IMR-90 (cell line): ENCODE measurements at regions not wholly inside any gene's neighbourhood (a gene's known extent, or its start where the extent isn't known, plus 50 kb on each side); places are given as distances from the start of the nearest gene placed in this dataset.

Experiments used
- ATAC-seq: fragments of 200-7000 bp; cut with Tn5 transposase; 2 replicates; pipeline ENCODE4 v1.9.1; 2020; ENCODE audit warnings: low read depth, mild to moderate bottlenecking, moderate library complexity
- BruUV-seq: library from RNA; stranded (reverse); fragments of 400-500 nt; replicated peaks from 2 replicates; lab custom pipeline; 2021; lab: Mats Ljungman, UMichigan
- CTCF ChIA-PET: fragments of 300-600 bp; formaldehyde crosslinking; extraction: SDS; loops from one replicate; lab custom pipeline; 2021; ENCODE audit warnings: antibody characterized with exemption; lab: Yijun Ruan, JAX
- POLR2A ChIA-PET: fragments of 300-600 bp; sonication (Branson Sonifier 250); formaldehyde crosslinking; loops from one replicate; lab custom pipeline; 2022; ENCODE audit warnings: antibody characterized with exemption; ENCODE audit not compliant: unreplicated experiment; lab: Charles Lee
- DNase-seq: peaks from one replicate; pipeline ENCODE4 v3.0.0; 2013
- H2AFZ ChIP-seq: replicated peaks from 2 replicates; pipeline ENCODE3; 2013; ENCODE audit warnings: low read length, mild to moderate bottlenecking; ENCODE audit not compliant: poor library complexity
- H2AK5ac ChIP-seq: 2 replicates; pipeline ENCODE4 v1.6.1; 2013; ENCODE audit warnings: low read depth, low read length, inconsistent platforms
- H2AK9ac ChIP-seq: replicated peaks from 2 replicates; pipeline ENCODE3; 2013; ENCODE audit warnings: mild to moderate bottlenecking, low read depth, low read length, moderate library complexity; ENCODE audit not compliant: poor library complexity
- H2BK120ac ChIP-seq: 2 replicates; pipeline ENCODE4 v1.6.1; 2013; ENCODE audit warnings: low read depth, low read length, inconsistent platforms
- H2BK15ac ChIP-seq: 3 replicates; pipeline ENCODE4 v1.6.1; 2013; ENCODE audit warnings: low read depth, low read length, inconsistent platforms
- H2BK20ac ChIP-seq: 2 replicates; pipeline ENCODE4 v1.6.1; 2013; ENCODE audit warnings: low read depth, mild to moderate bottlenecking, inconsistent platforms, low read length, moderate library complexity
- H2BK5ac ChIP-seq: 2 replicates; pipeline ENCODE4 v1.6.1; 2013; ENCODE audit warnings: mild to moderate bottlenecking, low read depth, low read length, inconsistent platforms; ENCODE audit not compliant: poor library complexity, severe bottlenecking
- H3K14ac ChIP-seq: replicated peaks from 2 replicates; pipeline ENCODE4 v1.6.1; 2013; ENCODE audit warnings: low read depth, low read length, inconsistent platforms
- H3K18ac ChIP-seq: 2 replicates; pipeline ENCODE4 v1.6.1; 2013; ENCODE audit warnings: low read depth, low read length, control low read depth
- H3K23ac ChIP-seq: 2 replicates; pipeline ENCODE4 v1.6.1; 2013; ENCODE audit warnings: low read depth, low read length, inconsistent platforms
- H3K27ac ChIP-seq: 2 replicates; pipeline ENCODE4 v1.5.1; 2013; ENCODE audit warnings: mild to moderate bottlenecking, control low read depth, low read length; ENCODE audit not compliant: insufficient read depth
- H3K27me3 ChIP-seq: 2 replicates; pipeline ENCODE4 v1.6.1; 2013; ENCODE audit warnings: low read length; ENCODE audit not compliant: control insufficient read depth, insufficient read depth
- H3K36me3 ChIP-seq: 2 replicates; pipeline ENCODE4 v1.6.1; 2013; ENCODE audit warnings: low read length, mixed read lengths; ENCODE audit not compliant: control insufficient read depth, insufficient read depth
- H3K4ac ChIP-seq: 2 replicates; pipeline ENCODE4 v1.6.1; 2013; ENCODE audit warnings: low read depth, low read length, inconsistent platforms
- H3K4me1 ChIP-seq: 2 replicates; pipeline ENCODE4 v1.6.1; 2013; ENCODE audit warnings: low read length, mixed read lengths; ENCODE audit not compliant: control insufficient read depth, insufficient read depth
- H3K4me2 ChIP-seq: 2 replicates; pipeline ENCODE4 v1.6.1; 2013; ENCODE audit warnings: low read depth, mild to moderate bottlenecking, control low read depth, low read length, moderate library complexity
- H3K4me3 ChIP-seq: 2 replicates; pipeline ENCODE4 v1.5.1; 2013; ENCODE audit warnings: low read depth, mild to moderate bottlenecking, control low read depth, low read length, moderate library complexity; ENCODE audit not compliant: insufficient read depth
- H3K56ac ChIP-seq: 2 replicates; pipeline ENCODE4 v1.6.1; 2013; ENCODE audit warnings: low read length, inconsistent platforms; ENCODE audit not compliant: insufficient read depth; ENCODE audit errors: extremely low read depth
- H3K79me1 ChIP-seq, 2 experiments: 2 replicates each; pipeline ENCODE4 v1.6.1; 2013; ENCODE audit warnings: low read length in 2 of 2, inconsistent platforms in 1 of 2, low read depth in 1 of 2
- H3K9ac ChIP-seq: 2 replicates; pipeline ENCODE4 v1.6.1; 2013; ENCODE audit warnings: low read depth, low read length, control low read depth
- H3K9me1 ChIP-seq: 2 replicates; pipeline ENCODE4 v1.6.1; 2013; ENCODE audit warnings: low read length, inconsistent platforms; ENCODE audit not compliant: insufficient read depth
- H3K9me3 ChIP-seq: 2 replicates; pipeline ENCODE4 v1.6.1; 2013; ENCODE audit warnings: low read length; ENCODE audit not compliant: control insufficient read depth, insufficient read depth
- H4K20me1 ChIP-seq: 2 replicates; pipeline ENCODE4 v1.6.1; 2013; ENCODE audit warnings: low read length, inconsistent platforms; ENCODE audit not compliant: insufficient read depth
- H4K5ac ChIP-seq: 2 replicates; pipeline ENCODE4 v1.6.1; 2013; ENCODE audit warnings: mild to moderate bottlenecking, low read depth, low read length, control low read depth
- H4K8ac ChIP-seq, 2 experiments: 2 replicates each; pipeline ENCODE4 v1.6.1; 2013; ENCODE audit warnings: low read depth in 2 of 2, low read length in 2 of 2, control low read depth in 1 of 2, inconsistent platforms in 1 of 2
- H4K91ac ChIP-seq: 2 replicates; pipeline ENCODE4 v1.6.1; 2013; ENCODE audit warnings: low read depth, low read length, inconsistent platforms; ENCODE audit not compliant: insufficient read depth
- BHLHE40 ChIP-seq: fragments of 150-350 bp; IDR thresholded peaks from 2 replicates; pipeline ENCODE4 v1.6.1; 2016; ENCODE audit warnings: mild to moderate bottlenecking, low read depth, low read length
- CEBPB ChIP-seq: IDR thresholded peaks from 2 replicates; pipeline ENCODE4 v1.6.1; 2012; ENCODE audit warnings: low read depth, low read length, improper control_type of control experiment
- CHD1 ChIP-seq: IDR thresholded peaks from 2 replicates; pipeline ENCODE4 v1.6.1; 2012; ENCODE audit warnings: low read depth, low read length, improper control_type of control experiment
- FOS ChIP-seq: fragments of 150-350 bp; IDR thresholded peaks from 2 replicates; pipeline ENCODE4 v1.6.1; 2016; ENCODE audit warnings: low read depth, low read length
- MAFK ChIP-seq: IDR thresholded peaks from 2 replicates; pipeline ENCODE4 v1.6.1; 2012; ENCODE audit warnings: low read depth, low read length, improper control_type of control experiment
- MAZ ChIP-seq: IDR thresholded peaks from 2 replicates; pipeline ENCODE4 v1.6.1; 2012; ENCODE audit warnings: low read depth, mild to moderate bottlenecking, low read length, improper control_type of control experiment, moderate library complexity, borderline replicate concordance
- MXI1 ChIP-seq: IDR thresholded peaks from 2 replicates; pipeline ENCODE4 v1.6.1; 2012; ENCODE audit warnings: low read depth, mild to moderate bottlenecking, low read length, moderate library complexity, borderline replicate concordance
- NFE2L2 ChIP-seq: fragments of 150-350 bp; IDR thresholded peaks from 2 replicates; pipeline ENCODE4 v1.6.1; 2016; ENCODE audit warnings: low read depth, mild to moderate bottlenecking, low read length
- POLR2A ChIP-seq: IDR thresholded peaks from 2 replicates; pipeline ENCODE4 v1.6.1; 2012; ENCODE audit warnings: mild to moderate bottlenecking, low read depth, low read length
- RAD21 ChIP-seq: IDR thresholded peaks from 2 replicates; pipeline ENCODE4 v1.6.1; 2012; ENCODE audit warnings: low read length, improper control_type of control experiment
- RCOR1 ChIP-seq: IDR thresholded peaks from 2 replicates; pipeline ENCODE4 v1.6.1; 2012; ENCODE audit warnings: mild to moderate bottlenecking, low read length, improper control_type of control experiment; ENCODE audit not compliant: insufficient replicate concordance
- RFX5 ChIP-seq: IDR thresholded peaks from 2 replicates; pipeline ENCODE4 v1.8.0; 2012; ENCODE audit warnings: low read depth, mild to moderate bottlenecking, low read length, moderate library complexity
- SMC3 ChIP-seq: fragments of 150-350 bp; IDR thresholded peaks from 2 replicates; pipeline ENCODE4 v1.6.1; 2016; ENCODE audit warnings: low read depth, mild to moderate bottlenecking, antibody characterized with exemption, low read length, moderate library complexity
- whole genome bisulfite sequencing, 2 experiments: methylation state at CpG; one replicate each; pipeline versions ENCODE4 v1.1.5 to v1.1.7; 2013; ENCODE audit warnings: missing lambda C conversion rate in 2 of 2; ENCODE audit not compliant: insufficient read length in 1 of 2; ENCODE audit errors: extremely low coverage in 2 of 2; 5-methylcytosine and 5-hydroxymethylcytosine counted together
- dilution Hi-C: fragments of 300-500 bp; cut with HindIII; formaldehyde crosslinking; loops from one replicate; pipeline ENCODE4 v1.14.3; 2018; ENCODE audit warnings: low sequenced_read_pairs; ENCODE audit not compliant: unreplicated experiment
- in situ Hi-C: fragments of 300-500 bp; cut with MboI; formaldehyde crosslinking; loops from 3 replicates; pipeline ENCODE4 v1.14.3; 2019; ENCODE audit warnings: low sequenced_read_pairs, inconsistent platforms, mixed read lengths
- intact Hi-C: fragments of 100-400 bp; cut with micrococcal nuclease; formaldehyde crosslinking; loops from 2 replicates; pipeline ENCODE4 v1.10.0; 2022
- TF ChIP-seq, protein P1 (sequence below): fragments of 150-350 bp; IDR thresholded peaks from 2 replicates; pipeline ENCODE4 v1.6.1; 2016; ENCODE audit warnings: low read depth, mild to moderate bottlenecking, low read length, moderate library complexity, borderline replicate concordance
- TF ChIP-seq, protein P2 (sequence below): conservative IDR thresholded peaks from 2 replicates; pipeline ENCODE4 v1.5.1; 2012; ENCODE audit warnings: mild to moderate bottlenecking, low read depth, low read length, improper control_type of control experiment
- TF ChIP-seq, protein P3 (sequence below): fragments of 150-350 bp; IDR thresholded peaks from 2 replicates; pipeline ENCODE4 v1.6.1; 2017; ENCODE audit warnings: mild to moderate bottlenecking, antibody characterized with exemption, low read length, low read depth

DNA sequence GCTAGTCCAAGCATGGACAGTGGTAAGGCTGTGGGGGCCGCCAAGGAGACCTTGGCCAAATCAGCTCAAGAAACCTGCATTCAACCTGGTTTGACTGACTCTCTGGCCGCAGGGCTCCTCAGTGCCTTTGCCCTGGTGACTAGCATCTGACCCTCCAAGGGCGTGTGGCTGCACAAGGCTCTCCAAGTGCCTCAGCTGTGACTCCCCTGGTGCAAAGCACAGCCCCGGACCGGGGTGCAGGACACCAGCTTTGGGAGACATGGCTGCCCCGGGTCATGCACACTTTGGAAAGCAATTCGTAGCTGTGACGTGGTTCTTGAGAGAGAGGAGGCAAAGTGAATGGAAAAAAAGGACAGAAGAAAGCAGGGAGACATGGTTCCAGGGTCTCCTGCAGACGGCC lies 245.2 kb upstream of the IRX2 start:
- no peak overlapping the region for H3K4me2 ChIP-seq
- DNase-seq: no peak
- H4K5ac ChIP-seq: no peak overlapping the region
- no peak overlapping the region for H3K9ac ChIP-seq
- dilution Hi-C loops (no loop called here), in situ Hi-C loops (no loop called here), intact Hi-C loops (no loop called here)
- no peaks in the 10 kb centered on the region for H3K79me1 ChIP-seq
- no peak overlapping the region for H2BK120ac ChIP-seq
- no peak overlapping the region for H2AFZ ChIP-seq
- BruUV-seq: no TSS peak
- no peak overlapping the region for H2AK5ac ChIP-seq
- no peak for ATAC-seq
- no peak overlapping the region for H2BK15ac ChIP-seq
- H3K36me3 ChIP-seq: no peaks in the 10 kb centered on the region
- TF ChIP-seq RAD21 (no peak), RCOR1 (no peak), CHD1 (no peak), CEBPB (no peak), RFX5 (no peak), SMC3 (no peak), MAFK (no peak), MAZ (no peak), POLR2A (no peak), FOS (no peak), MXI1 (no peak), NFE2L2 (no peak), BHLHE40 (no peak)
- TF ChIP-seq, protein P1, sequence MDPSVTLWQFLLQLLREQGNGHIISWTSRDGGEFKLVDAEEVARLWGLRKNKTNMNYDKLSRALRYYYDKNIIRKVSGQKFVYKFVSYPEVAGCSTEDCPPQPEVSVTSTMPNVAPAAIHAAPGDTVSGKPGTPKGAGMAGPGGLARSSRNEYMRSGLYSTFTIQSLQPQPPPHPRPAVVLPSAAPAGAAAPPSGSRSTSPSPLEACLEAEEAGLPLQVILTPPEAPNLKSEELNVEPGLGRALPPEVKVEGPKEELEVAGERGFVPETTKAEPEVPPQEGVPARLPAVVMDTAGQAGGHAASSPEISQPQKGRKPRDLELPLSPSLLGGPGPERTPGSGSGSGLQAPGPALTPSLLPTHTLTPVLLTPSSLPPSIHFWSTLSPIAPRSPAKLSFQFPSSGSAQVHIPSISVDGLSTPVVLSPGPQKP: no peak
- TF ChIP-seq, protein P2, sequence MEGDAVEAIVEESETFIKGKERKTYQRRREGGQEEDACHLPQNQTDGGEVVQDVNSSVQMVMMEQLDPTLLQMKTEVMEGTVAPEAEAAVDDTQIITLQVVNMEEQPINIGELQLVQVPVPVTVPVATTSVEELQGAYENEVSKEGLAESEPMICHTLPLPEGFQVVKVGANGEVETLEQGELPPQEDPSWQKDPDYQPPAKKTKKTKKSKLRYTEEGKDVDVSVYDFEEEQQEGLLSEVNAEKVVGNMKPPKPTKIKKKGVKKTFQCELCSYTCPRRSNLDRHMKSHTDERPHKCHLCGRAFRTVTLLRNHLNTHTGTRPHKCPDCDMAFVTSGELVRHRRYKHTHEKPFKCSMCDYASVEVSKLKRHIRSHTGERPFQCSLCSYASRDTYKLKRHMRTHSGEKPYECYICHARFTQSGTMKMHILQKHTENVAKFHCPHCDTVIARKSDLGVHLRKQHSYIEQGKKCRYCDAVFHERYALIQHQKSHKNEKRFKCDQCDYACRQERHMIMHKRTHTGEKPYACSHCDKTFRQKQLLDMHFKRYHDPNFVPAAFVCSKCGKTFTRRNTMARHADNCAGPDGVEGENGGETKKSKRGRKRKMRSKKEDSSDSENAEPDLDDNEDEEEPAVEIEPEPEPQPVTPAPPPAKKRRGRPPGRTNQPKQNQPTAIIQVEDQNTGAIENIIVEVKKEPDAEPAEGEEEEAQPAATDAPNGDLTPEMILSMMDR: no peak
- TF ChIP-seq, protein P3, sequence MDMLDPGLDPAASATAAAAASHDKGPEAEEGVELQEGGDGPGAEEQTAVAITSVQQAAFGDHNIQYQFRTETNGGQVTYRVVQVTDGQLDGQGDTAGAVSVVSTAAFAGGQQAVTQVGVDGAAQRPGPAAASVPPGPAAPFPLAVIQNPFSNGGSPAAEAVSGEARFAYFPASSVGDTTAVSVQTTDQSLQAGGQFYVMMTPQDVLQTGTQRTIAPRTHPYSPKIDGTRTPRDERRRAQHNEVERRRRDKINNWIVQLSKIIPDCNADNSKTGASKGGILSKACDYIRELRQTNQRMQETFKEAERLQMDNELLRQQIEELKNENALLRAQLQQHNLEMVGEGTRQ: no peak
- ChIA-PET POLR2A (no interaction called here), CTCF (no interaction called here)
- H4K91ac ChIP-seq: no peak overlapping the region
- H4K20me1 ChIP-seq: no peaks in the 10 kb centered on the region
- H3K23ac ChIP-seq: no peak overlapping the region
- H3K9me3 ChIP-seq: peaks cover 46% of the 10 kb centered on the region
- no peaks in the 10 kb centered on the region for H3K27me3 ChIP-seq
- WGBS, 2 experiments: 34% methylated on average over 2 of the region's 9 CpGs; no CpG with 5 or more reads in 1 of the 2 experiments
- no peak overlapping the region for H2AK9ac ChIP-seq
- no peaks in the 10 kb centered on the region for H3K9me1 ChIP-seq
- H2BK20ac ChIP-seq: no peak overlapping the region
- H2BK5ac ChIP-seq: no peak overlapping the region
- H3K14ac ChIP-seq: no peak overlapping the region
- H3K27ac ChIP-seq: no peak overlapping the region
- no peak overlapping the region for H3K4ac ChIP-seq
- no peak overlapping the region for H3K56ac ChIP-seq
- H3K18ac ChIP-seq: no peak overlapping the region
- no peak overlapping the region for H4K8ac ChIP-seq
- H3K4me3 ChIP-seq: no peak overlapping the region
- H3K4me1 ChIP-seq: no peaks in the 10 kb centered on the region
